ENCODE measurements at regions not wholly inside any gene's neighbourhood (a gene's known extent, or its start where the extent isn't known, plus 50 kb on each side); places are given as distances from the start of the nearest gene placed in this dataset.

- TF ChIP-seq, protein P1, sequence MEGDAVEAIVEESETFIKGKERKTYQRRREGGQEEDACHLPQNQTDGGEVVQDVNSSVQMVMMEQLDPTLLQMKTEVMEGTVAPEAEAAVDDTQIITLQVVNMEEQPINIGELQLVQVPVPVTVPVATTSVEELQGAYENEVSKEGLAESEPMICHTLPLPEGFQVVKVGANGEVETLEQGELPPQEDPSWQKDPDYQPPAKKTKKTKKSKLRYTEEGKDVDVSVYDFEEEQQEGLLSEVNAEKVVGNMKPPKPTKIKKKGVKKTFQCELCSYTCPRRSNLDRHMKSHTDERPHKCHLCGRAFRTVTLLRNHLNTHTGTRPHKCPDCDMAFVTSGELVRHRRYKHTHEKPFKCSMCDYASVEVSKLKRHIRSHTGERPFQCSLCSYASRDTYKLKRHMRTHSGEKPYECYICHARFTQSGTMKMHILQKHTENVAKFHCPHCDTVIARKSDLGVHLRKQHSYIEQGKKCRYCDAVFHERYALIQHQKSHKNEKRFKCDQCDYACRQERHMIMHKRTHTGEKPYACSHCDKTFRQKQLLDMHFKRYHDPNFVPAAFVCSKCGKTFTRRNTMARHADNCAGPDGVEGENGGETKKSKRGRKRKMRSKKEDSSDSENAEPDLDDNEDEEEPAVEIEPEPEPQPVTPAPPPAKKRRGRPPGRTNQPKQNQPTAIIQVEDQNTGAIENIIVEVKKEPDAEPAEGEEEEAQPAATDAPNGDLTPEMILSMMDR (IDR thresholded peaks at IDR 0.05), result no peak
- TF ChIP-seq POLR2A (IDR thresholded peaks at IDR 0.05), result no peak
Observed at GRCh38 chr2:9123069-9123468, 83.5 kb upstream of the ASAP2 start.

All from thyroid gland (tissue), 4 donors.